VCaP (cell line): ENCODE measurements at regions not wholly inside any gene's neighbourhood (a gene's known extent, or its start where the extent isn't known, plus 50 kb on each side); places are given as distances from the start of the nearest gene placed in this dataset.

ENCODE experiments used
- H3K27ac ChIP-seq: fragments of 450-650 bp; 2 replicates; pipeline ENCODE4 v1.5.1; 2017
- TF ChIP-seq, protein P1 (sequence below): fragments of 450-650 bp; conservative IDR thresholded peaks from 2 replicates; pipeline ENCODE4 v1.5.1; 2017; ENCODE audit warnings: mild to moderate bottlenecking, moderate library complexity

DNA sequence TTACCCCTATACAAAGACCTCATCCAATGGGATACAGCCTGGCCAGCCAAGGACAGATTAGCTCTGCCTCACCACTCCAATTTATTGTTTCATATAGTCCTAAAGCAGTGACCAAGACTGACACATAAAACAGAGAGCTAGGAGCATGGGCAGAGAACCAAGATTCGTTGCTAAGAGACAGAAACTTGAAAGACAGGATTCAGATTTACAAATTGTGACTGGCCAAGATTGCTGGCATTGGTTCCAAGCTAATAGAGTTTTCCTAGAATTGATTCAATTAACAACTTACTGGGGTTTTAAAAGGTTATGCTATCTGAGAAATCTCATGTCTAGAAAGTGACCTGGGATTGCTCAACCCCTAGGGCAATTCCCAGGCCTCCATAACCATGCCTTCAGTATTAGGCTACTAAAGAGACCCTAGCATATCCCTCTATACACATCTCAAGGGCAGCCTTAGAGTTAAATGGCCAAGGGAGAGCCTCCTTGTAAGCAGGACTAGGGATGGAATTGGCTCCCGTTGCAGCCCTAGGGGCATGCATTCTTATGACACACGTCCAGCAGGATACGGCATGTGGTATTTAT is 75.6 kb downstream of the ICOS start:
- TF ChIP-seq, protein P1, sequence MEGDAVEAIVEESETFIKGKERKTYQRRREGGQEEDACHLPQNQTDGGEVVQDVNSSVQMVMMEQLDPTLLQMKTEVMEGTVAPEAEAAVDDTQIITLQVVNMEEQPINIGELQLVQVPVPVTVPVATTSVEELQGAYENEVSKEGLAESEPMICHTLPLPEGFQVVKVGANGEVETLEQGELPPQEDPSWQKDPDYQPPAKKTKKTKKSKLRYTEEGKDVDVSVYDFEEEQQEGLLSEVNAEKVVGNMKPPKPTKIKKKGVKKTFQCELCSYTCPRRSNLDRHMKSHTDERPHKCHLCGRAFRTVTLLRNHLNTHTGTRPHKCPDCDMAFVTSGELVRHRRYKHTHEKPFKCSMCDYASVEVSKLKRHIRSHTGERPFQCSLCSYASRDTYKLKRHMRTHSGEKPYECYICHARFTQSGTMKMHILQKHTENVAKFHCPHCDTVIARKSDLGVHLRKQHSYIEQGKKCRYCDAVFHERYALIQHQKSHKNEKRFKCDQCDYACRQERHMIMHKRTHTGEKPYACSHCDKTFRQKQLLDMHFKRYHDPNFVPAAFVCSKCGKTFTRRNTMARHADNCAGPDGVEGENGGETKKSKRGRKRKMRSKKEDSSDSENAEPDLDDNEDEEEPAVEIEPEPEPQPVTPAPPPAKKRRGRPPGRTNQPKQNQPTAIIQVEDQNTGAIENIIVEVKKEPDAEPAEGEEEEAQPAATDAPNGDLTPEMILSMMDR, result no peak
- peak overlapping the region; percentile 91 for H3K27ac ChIP-seq

- TF ChIP-seq, protein P1, result no peak
- no peak overlapping the region for H3K27ac ChIP-seq
Measured at GRCh38 chr2:204015118-204015843, 78.7 kb downstream of the ICOS start.

GRCh38 chr2:204018717-204019116 is 82.2 kb downstream of the ICOS start:
- no peak overlapping the region for H3K27ac ChIP-seq
- TF ChIP-seq, protein P1, result no peak

DNA sequence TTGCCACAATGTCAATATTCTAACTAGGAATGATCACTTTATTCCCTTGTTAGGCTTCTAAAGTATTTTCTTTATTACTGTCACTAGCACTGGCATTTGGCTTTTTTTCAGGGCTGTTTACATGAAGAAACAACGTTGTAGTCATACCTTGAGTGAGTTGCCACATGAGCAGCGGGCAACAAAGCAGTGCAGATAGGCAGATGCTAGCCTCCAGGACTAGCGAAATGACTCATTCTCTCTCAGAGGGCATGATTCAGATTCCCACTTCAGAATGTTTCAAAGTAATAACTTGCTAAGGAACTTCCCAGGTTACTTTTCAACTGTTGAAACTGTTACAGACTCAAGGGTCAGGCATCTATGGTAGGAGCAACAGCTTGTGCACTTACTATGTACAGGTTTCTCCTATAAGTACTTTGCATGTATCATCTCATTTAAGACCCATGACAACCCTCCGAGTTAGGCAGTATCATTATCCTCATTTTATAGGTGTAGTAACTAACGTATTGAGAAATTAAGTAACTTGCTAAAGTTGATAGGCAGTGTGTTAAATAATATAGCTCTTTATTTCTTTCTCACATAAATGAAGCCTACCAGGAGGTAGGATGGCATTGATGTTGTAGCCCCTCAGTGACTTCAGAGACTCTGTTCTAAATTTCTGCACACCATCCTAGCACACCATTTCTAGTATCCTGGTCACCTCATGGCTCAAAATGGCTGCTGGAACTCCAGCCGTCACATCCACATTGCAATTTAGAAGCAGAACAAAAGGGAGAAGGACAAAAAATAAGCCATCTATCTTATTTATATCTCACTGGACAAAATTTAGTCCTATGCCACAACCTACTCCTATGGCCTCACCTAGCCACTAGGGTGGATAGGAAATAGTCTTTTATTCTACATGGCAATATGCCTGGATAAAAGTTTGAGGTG is 83.3 kb downstream of the ICOS start:
- no peak overlapping the region for H3K27ac ChIP-seq
- TF ChIP-seq, protein P1, result no peak

GRCh38 chr2:204021290-204022081 is 84.9 kb downstream of the ICOS start:
- TF ChIP-seq, protein P1, result no peak
- no peak overlapping the region for H3K27ac ChIP-seq

- TF ChIP-seq, protein P1, result no peak
- no peak overlapping the region for H3K27ac ChIP-seq
Measured at GRCh38 chr2:204022550-204022949, 86.0 kb downstream of the ICOS start.
